GM12872 (cell line): ENCODE measurements at regions not wholly inside any gene's neighbourhood (a gene's known extent, or its start where the extent isn't known, plus 50 kb on each side); places are given as distances from the start of the nearest gene placed in this dataset.

Source experiments
- CTCF ChIP-seq: IDR thresholded peaks from 3 replicates; pipeline ENCODE4 v1.5.1; 2011; ENCODE audit warnings: low read depth, mild to moderate bottlenecking, low read length, moderate library complexity; ENCODE audit not compliant: insufficient read depth

GRCh38 chr2:204203704-204204103, 267.1 kb downstream of the ICOS start:
- TF ChIP-seq CTCF: no peak

GRCh38 chr2:204205082-204205481, 268.5 kb downstream of the ICOS start:
- no peak for TF ChIP-seq CTCF

GRCh38 chr2:204205538-204205937, 269.0 kb downstream of the ICOS start:
- no peak for TF ChIP-seq CTCF

DNA sequence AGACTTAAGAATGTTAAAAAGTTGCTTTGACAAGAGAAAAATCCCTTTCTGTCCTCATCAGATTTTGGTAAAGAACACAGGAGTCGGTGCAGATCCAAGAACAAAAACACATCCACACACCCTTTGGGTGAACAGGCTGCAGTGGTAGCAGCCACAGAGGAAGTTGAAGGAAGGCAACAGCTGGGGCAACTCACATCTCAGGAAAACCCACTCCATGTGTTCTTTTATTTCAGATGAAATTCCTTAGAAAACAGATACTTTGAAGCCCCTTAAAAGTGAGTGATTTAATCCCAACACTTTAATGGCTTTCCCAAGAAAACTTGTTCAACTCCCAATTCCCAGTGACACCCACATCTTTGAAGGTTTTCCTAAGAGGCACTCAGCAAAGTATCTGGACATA, 271.3 kb downstream of the ICOS start:
- TF ChIP-seq CTCF: no peak

- TF ChIP-seq CTCF: no peak
Measured at GRCh38 chr2:204213588-204213987, 277.0 kb downstream of the ICOS start.

DNA sequence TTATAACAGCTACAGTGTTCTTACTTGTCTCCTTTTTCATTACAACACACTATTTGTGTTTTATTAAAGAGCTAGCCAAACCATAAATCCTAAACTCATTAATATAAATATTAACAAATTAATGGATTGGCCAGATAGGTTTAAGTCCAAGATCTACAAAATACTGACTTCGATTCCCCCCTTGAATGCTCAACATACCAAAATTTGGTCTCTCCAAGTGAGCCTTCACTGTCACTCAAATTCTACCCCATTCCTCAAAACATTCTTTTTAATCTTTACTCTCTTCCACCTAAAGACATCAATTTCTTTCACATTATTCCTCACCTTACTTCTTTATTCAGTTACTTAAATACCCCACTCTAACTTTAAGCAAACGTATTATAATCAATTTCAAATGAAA, 281.5 kb downstream of the ICOS start:
- no peak for TF ChIP-seq CTCF

GRCh38 chr2:204219196-204219595, 282.6 kb downstream of the ICOS start:
- TF ChIP-seq CTCF: no peak

DNA sequence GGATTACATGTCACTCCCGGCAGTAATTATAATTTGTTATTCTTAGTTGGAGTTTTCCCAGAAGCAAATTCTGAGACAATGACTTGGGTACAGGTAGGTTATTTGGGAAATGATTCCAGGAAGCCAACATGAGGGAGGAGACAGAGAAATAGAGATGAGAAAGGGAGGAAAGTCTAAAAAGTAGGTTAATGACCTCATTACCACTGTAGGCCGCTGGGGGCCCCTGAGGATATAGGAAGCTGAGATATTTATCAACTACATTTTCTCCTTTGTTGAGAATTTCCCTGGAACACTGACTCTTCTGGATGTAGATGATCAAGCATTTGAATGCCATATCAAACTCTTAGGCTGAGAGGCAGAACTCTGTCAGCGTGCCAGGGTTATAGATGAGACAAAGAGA, 284.3 kb downstream of the ICOS start:
- no peak; the same call in 2 of the 3 replicates for TF ChIP-seq CTCF
